ENCODE measurements at regions not wholly inside any gene's neighbourhood (a gene's known extent, or its start where the extent isn't known, plus 50 kb on each side); places are given as distances from the start of the nearest gene placed in this dataset.

- no peak for TF ChIP-seq E2F6 (IDR thresholded peaks at IDR 0.05)
- TF ChIP-seq GTF2F1 (IDR thresholded peaks at IDR 0.05; ENCODE audit: borderline replicate concordance, low read depth, low read length) = no peak
- TF ChIP-seq KDM1A (IDR thresholded peaks at IDR 0.05; ENCODE audit: borderline replicate concordance, low read length) = no peak
- TF ChIP-seq SIX5 (IDR thresholded peaks at IDR 0.05; ENCODE audit: low read depth, low read length) = no peak
- no peak for TF ChIP-seq GABPA (IDR thresholded peaks at IDR 0.05; ENCODE audit: borderline replicate concordance, insufficient read depth, low read length)
These were observed 624.7 kb downstream of the UTRN start (continued) for GRCh38 chr6:144909753-144910285.

Measured in H1 (cell line).